ENCODE measurements at regions not wholly inside any gene's neighbourhood (a gene's known extent, or its start where the extent isn't known, plus 50 kb on each side); places are given as distances from the start of the nearest gene placed in this dataset.
"Not testable (repeated sequence)": the region's sequence is repeated elsewhere in the genome, so short reads cannot be mapped to it uniquely, and the experiment has no call there.

GRCh38 chr5:25083261-25083660 lies 438.5 kb upstream of the CDH10 start:
- H4K8ac ChIP-seq (ENCODE audit: extremely low read depth, insufficient read depth, low read length); H3K36me3 ChIP-seq (ENCODE audit: control insufficient read depth in 2 of 4, insufficient read depth in 4 of 4, low read length in 3 of 4); H2BK5ac ChIP-seq (ENCODE audit: low read depth, low read length); H4K20me1 ChIP-seq (replicated peaks in 1 of 2; ENCODE audit: control insufficient read depth in 1 of 2, insufficient read depth in 2 of 2, low read length in 2 of 2); H3K4me3 ChIP-seq (ENCODE audit: extremely low read depth in 1 of 4, insufficient read depth in 2 of 4, low read depth in 3 of 4, low read length in 4 of 4); H2AK5ac ChIP-seq (ENCODE audit: low read depth, low read length); H3K14ac ChIP-seq (ENCODE audit: insufficient read length); H3K23me2 ChIP-seq (ENCODE audit: low read depth, low read length); POLR2A ChIA-PET (ENCODE audit: partially characterized antibody); H3K9me3 ChIP-seq (ENCODE audit: insufficient read depth in 2 of 2, low read depth in 1 of 2, low read length in 1 of 2); H3K9ac ChIP-seq (replicated peaks in 1 of 4; ENCODE audit: extremely low read depth in 1 of 4, low read depth in 3 of 4, low read length in 3 of 4); DNase-seq (ENCODE audit: low read depth in 1 of 2, low spot score in 2 of 2); FAIRE-seq; H3K79me2 ChIP-seq (ENCODE audit: control insufficient read depth in 1 of 2, insufficient read depth in 2 of 2, low read length in 2 of 2); H3K27ac ChIP-seq (ENCODE audit: low read depth, low read length); H3K4ac ChIP-seq (replicated peaks; ENCODE audit: insufficient read length, low read depth, low read length); H4K5ac ChIP-seq (ENCODE audit: insufficient read length, low read depth, low read length); H3K79me1 ChIP-seq (ENCODE audit: low read depth, low read length); H3K27me3 ChIP-seq (replicated peaks in 1 of 4; ENCODE audit: control insufficient read depth in 3 of 4, extremely low read depth in 1 of 4, insufficient read depth in 3 of 4, low read length in 3 of 4); H2BK12ac ChIP-seq (ENCODE audit: low read depth, low read length); H2BK20ac ChIP-seq (ENCODE audit: low read length); H2AFZ ChIP-seq (ENCODE audit: low read length); H4K91ac ChIP-seq (replicated peaks; ENCODE audit: insufficient read length, low read length); H3K56ac ChIP-seq (replicated peaks; ENCODE audit: insufficient read length, low read depth, low read length); H3K23ac ChIP-seq (ENCODE audit: insufficient read length); H3K18ac ChIP-seq (ENCODE audit: extremely low read depth, low read length); CTCF ChIA-PET (ENCODE audit: partially characterized antibody); H2BK120ac ChIP-seq (replicated peaks; ENCODE audit: low read depth, low read length); H3K4me2 ChIP-seq (ENCODE audit: insufficient read depth in 1 of 2, low read depth in 2 of 2, low read length in 2 of 2); H3K4me1 ChIP-seq (replicated peaks in 1 of 4; ENCODE audit: control insufficient read depth in 3 of 4, insufficient read depth in 4 of 4, low read length in 3 of 4); H2BK15ac ChIP-seq (ENCODE audit: low read length): not testable (repeated sequence)
- 90% methylated on average over 8 of the region's 27 CpGs; no CpG with 5 or more reads in 1 of the 2 experiments for WGBS, 2 experiments (ENCODE audit: extremely low coverage in 1 of 2, insufficient coverage in 1 of 2, insufficient read length in 1 of 2, insufficient replicate concordance in 2 of 2, low coverage in 1 of 2, low lambda C conversion rate in 2 of 2, missing lambda C conversion rate in 1 of 2)

All from H1 (cell line).